HG02588 (cell line): ENCODE measurements at regions not wholly inside any gene's neighbourhood (a gene's known extent, or its start where the extent isn't known, plus 50 kb on each side); places are given as distances from the start of the nearest gene placed in this dataset.

Experiments used
- ATAC-seq: cut with Tn5 transposase; IDR thresholded peaks from one replicate; pipeline ENCODE4 v1.9.1; 2021; ENCODE audit warnings: mild to moderate bottlenecking, moderate library complexity; ENCODE audit not compliant: unreplicated experiment

- no peak for ATAC-seq
These were observed 95.2 kb upstream of the COX10 start for GRCh38 chr17:13973960-13974651.

- no peak for ATAC-seq
These were observed 91.5 kb upstream of the COX10 start for GRCh38 chr17:13977837-13978236.

GRCh38 chr17:13978478-13978877 lies 90.8 kb upstream of the COX10 start:
- no peak for ATAC-seq

GRCh38 chr17:13981881-13982280 lies 87.4 kb upstream of the COX10 start:
- no peak for ATAC-seq

GRCh38 chr17:13984956-13985355 lies 84.3 kb upstream of the COX10 start:
- no peak for ATAC-seq

GRCh38 chr17:13986855-13987254 lies 82.4 kb upstream of the COX10 start:
- ATAC-seq, result no peak

GRCh38 chr17:13989138-13989537 lies 80.2 kb upstream of the COX10 start:
- ATAC-seq, result no peak

GRCh38 chr17:13993106-13993505 lies 76.2 kb upstream of the COX10 start:
- ATAC-seq, result no peak

GRCh38 chr17:13994050-13994449 lies 75.3 kb upstream of the COX10 start:
- ATAC-seq, result no peak

- no peak for ATAC-seq
These were observed 73.4 kb upstream of the COX10 start for GRCh38 chr17:13995856-13996271.

- no peak for ATAC-seq
These were observed 73.0 kb upstream of the COX10 start for GRCh38 chr17:13996276-13996675.

GRCh38 chr17:13996748-13997147 lies 72.6 kb upstream of the COX10 start:
- no peak for ATAC-seq

- ATAC-seq, result no peak
These were observed 64.2 kb upstream of the COX10 start for GRCh38 chr17:14004927-14005620.

- ATAC-seq, result no peak
These were observed 62.9 kb upstream of the COX10 start for GRCh38 chr17:14006249-14006942.

GRCh38 chr17:14007951-14008350 lies 61.4 kb upstream of the COX10 start:
- ATAC-seq, result no peak

GRCh38 chr17:14011036-14011692 lies 58.1 kb upstream of the COX10 start:
- ATAC-seq, result no peak

- no peak for ATAC-seq
These were observed 57.4 kb upstream of the COX10 start for GRCh38 chr17:14011740-14012405.

GRCh38 chr17:14014657-14015056 lies 54.6 kb upstream of the COX10 start:
- no peak for ATAC-seq

- ATAC-seq, result no peak
These were observed 54.0 kb upstream of the COX10 start for GRCh38 chr17:14015271-14015670.

GRCh38 chr17:14016858-14017257 lies 52.4 kb upstream of the COX10 start:
- ATAC-seq, result no peak
